K562 (cell line): ENCODE measurements at regions not wholly inside any gene's neighbourhood (a gene's known extent, or its start where the extent isn't known, plus 50 kb on each side); places are given as distances from the start of the nearest gene placed in this dataset.
A peak's percentile ranks its signal among the peaks of the same experiment; 100 is the strongest.

ENCODE experiments used
- CBX2 ChIP-seq: fragments of 200-600 bp; sonication (generic); IDR thresholded peaks from one replicate; pipeline ENCODE4 v1.6.1; 2012; ENCODE audit warnings: mild to moderate bottlenecking, low read length, inconsistent platforms; ENCODE audit not compliant: insufficient read depth, poor library complexity, severe bottlenecking
- CREB1 ChIP-seq, 2 experiments: sonication (generic) in 1 of 2; formaldehyde crosslinking in 1 of 2; IDR thresholded peaks; 2 replicates each; pipeline versions ENCODE4 v1.6.1 to v1.8.0; 2012 to 2022; ENCODE audit warnings: inconsistent platforms in 1 of 2, mild to moderate bottlenecking in 1 of 2, missing genetic modification reagents in 1 of 2, moderate library complexity in 1 of 2
- CXXC5 ChIP-seq: fragments of 250-450 bp; sonication (Bioruptor Pico); IDR thresholded peaks from 2 replicates; pipeline ENCODE4 v1.8.0; 2022; ENCODE audit warnings: inconsistent platforms, mild to moderate bottlenecking, moderate library complexity
- E2F1 ChIP-seq: sonication (generic); formaldehyde crosslinking; IDR thresholded peaks from 2 replicates; pipeline ENCODE4 v1.8.1; 2023; ENCODE audit warnings: mild to moderate bottlenecking, missing genetic modification reagents, moderate library complexity
- FOXJ3 ChIP-seq: sonication (generic); formaldehyde crosslinking; IDR thresholded peaks from 2 replicates; pipeline ENCODE4 v1.4.0; 2020; ENCODE audit warnings: mild to moderate bottlenecking, missing genetic modification reagents
- GABPB1 ChIP-seq: sonication (generic); formaldehyde crosslinking; IDR thresholded peaks from 2 replicates; pipeline ENCODE4 v1.8.0; 2022; ENCODE audit warnings: mild to moderate bottlenecking, missing genetic modification reagents
- GATAD2A ChIP-seq: fragments of 450-650 bp; IDR thresholded peaks from 2 replicates; pipeline ENCODE4 v1.6.1; 2017
- HDAC1 ChIP-seq, 2 experiments: fragments of 450-650 bp; IDR thresholded peaks; 2 replicates each; pipeline ENCODE4 v1.6.1; 2016 to 2017; ENCODE audit warnings: inconsistent platforms in 1 of 2, mild to moderate bottlenecking in 1 of 2, moderate library complexity in 1 of 2
- KLF10 ChIP-seq: fragments of 250-450 bp; sonication (Bioruptor Pico); IDR thresholded peaks from 2 replicates; pipeline ENCODE4 v1.6.1; 2021; ENCODE audit warnings: matching md5 sums
- LEF1 ChIP-seq: fragments of 450-650 bp; IDR thresholded peaks from 2 replicates; pipeline ENCODE4 v1.6.1; 2016; ENCODE audit warnings: mild to moderate bottlenecking
- MYNN ChIP-seq, 2 experiments: sonication (generic); formaldehyde crosslinking in 1 of 2; IDR thresholded peaks; 2 replicates each; pipeline versions ENCODE4 v1.5.0 to v1.6.1; 2016 to 2020; ENCODE audit warnings: antibody characterized with exemption in 1 of 2, missing genetic modification reagents in 1 of 2
- NR3C1 ChIP-seq: sonication (generic); formaldehyde crosslinking; IDR thresholded peaks from 2 replicates; pipeline ENCODE4 v1.8.1; 2022; ENCODE audit warnings: missing genetic modification reagents
- POLR2AphosphoS5 ChIP-seq: IDR thresholded peaks from 2 replicates; pipeline ENCODE4 v1.6.1; 2011; ENCODE audit warnings: mild to moderate bottlenecking, low read depth, low read length, moderate library complexity; ENCODE audit not compliant: control insufficient read depth, insufficient read depth
- PRDM10 ChIP-seq: fragments of 450-650 bp; IDR thresholded peaks from 2 replicates; pipeline ENCODE4 v1.6.1; 2018; ENCODE audit not compliant: partially characterized antibody
- PTBP1 ChIP-seq: fragments of 200-400 bp; formaldehyde crosslinking; IDR thresholded peaks from 2 replicates; pipeline ENCODE4 v1.6.1; 2017; ENCODE audit warnings: low read depth, low read length
- RCOR1 ChIP-seq, 2 experiments: IDR thresholded peaks; 2 replicates each; pipeline ENCODE4 v1.6.1; 2012; ENCODE audit warnings: low read depth in 2 of 2, low read length in 2 of 2, borderline replicate concordance in 1 of 2, improper control_type of control experiment in 1 of 2
- RNF2 ChIP-seq: sonication (generic); IDR thresholded peaks from 2 replicates; pipeline ENCODE4 v1.6.1; 2016
- SMARCE1 ChIP-seq: fragments of 450-650 bp; IDR thresholded peaks from 2 replicates; pipeline ENCODE4 v1.7.1; 2016; ENCODE audit warnings: mild to moderate bottlenecking
- TAL1 ChIP-seq: fragments of 450-650 bp; IDR thresholded peaks from 2 replicates; pipeline ENCODE4 v1.6.1; 2016; ENCODE audit warnings: mild to moderate bottlenecking
- TCF7 ChIP-seq: sonication (generic); IDR thresholded peaks from 2 replicates; pipeline ENCODE4 v1.6.1; 2016; ENCODE audit warnings: antibody characterized with exemption, borderline replicate concordance
- ZFX ChIP-seq: sonication (generic); formaldehyde crosslinking; IDR thresholded peaks from 2 replicates; pipeline ENCODE4 v1.8.0; 2022; ENCODE audit warnings: mild to moderate bottlenecking, missing genetic modification reagents, moderate library complexity
- ZKSCAN8 ChIP-seq: fragments of 200-800 bp; sonication (Bioruptor generic); IDR thresholded peaks from 2 replicates; pipeline ENCODE4 v1.6.1; 2016; ENCODE audit warnings: missing genetic modification characterization, missing compliant biosample characterization
- ZNF175 ChIP-seq: fragments of 200-800 bp; sonication (Bioruptor generic); IDR thresholded peaks from 2 replicates; pipeline ENCODE4 v1.6.1; 2016; ENCODE audit warnings: low read depth, mild to moderate bottlenecking, missing genetic modification characterization, missing compliant biosample characterization
- ZNF41 ChIP-seq: fragments of 250-450 bp; sonication (Bioruptor Pico); conservative IDR thresholded peaks from 2 replicates; pipeline ENCODE4 v1.4.0; 2020; ENCODE audit warnings: mild to moderate bottlenecking
- TF ChIP-seq, protein P1 (sequence below): fragments of 450-650 bp; IDR thresholded peaks from 2 replicates; pipeline ENCODE4 v1.6.1; 2017; ENCODE audit warnings: mild to moderate bottlenecking, moderate library complexity

DNA sequence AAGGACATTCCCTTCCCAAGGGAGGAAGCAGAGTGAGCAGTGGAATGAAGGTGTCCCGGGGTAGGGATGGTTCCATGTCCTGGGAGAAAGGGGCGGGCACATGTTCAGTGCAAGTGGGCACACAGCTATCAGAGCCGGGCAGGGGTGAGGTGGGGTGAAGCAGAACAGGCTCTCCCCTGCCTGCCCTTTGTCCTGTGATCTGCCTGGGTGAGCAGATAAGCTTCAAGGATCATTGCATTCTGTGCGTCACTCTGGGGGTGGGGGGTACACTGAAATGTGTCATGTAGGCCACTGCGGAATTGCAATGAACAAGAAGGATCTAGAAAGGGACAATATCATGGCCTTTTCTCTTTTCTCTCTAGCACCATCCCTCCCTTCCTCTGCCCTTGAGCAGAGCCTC is 61.7 kb upstream of the SHB start (continued):
- TF ChIP-seq NR3C1 (CRISPR knock-in tag), result no peak
- peak; percentile 57; the same call in 1 of the 2 replicates for TF ChIP-seq ZNF175
- peak; percentile 24; the same call in 1 of the 2 replicates for TF ChIP-seq POLR2AphosphoS5
- TF ChIP-seq FOXJ3 (CRISPR knock-in tag), result no peak
- no peak for TF ChIP-seq PTBP1
- TF ChIP-seq RNF2, result peak; percentile 43; the same call in 1 of the 2 replicates
- TF ChIP-seq HDAC1 (IDR thresholded peaks at IDR 0.05), result peak in 1 of 2 experiments; percentile 63; a peak in 2 of 4 replicates
- TF ChIP-seq CREB1 (IDR thresholded peaks at IDR 0.05), result no peak
- TF ChIP-seq CREB1 (CRISPR knock-in tag; IDR thresholded peaks at IDR 0.05), result peak; percentile 59; the same call in 1 of the 2 replicates
- peak; percentile 88 for TF ChIP-seq SMARCE1
- no peak for TF ChIP-seq GATAD2A
- TF ChIP-seq CXXC5 (CRISPR knock-in tag), result peak; percentile 22; the same call in 1 of the 2 replicates
- TF ChIP-seq TAL1, result peak; percentile 73
- peak; percentile 35 for TF ChIP-seq ZFX (CRISPR knock-in tag)
- TF ChIP-seq LEF1, result no peak
- TF ChIP-seq, protein P1, sequence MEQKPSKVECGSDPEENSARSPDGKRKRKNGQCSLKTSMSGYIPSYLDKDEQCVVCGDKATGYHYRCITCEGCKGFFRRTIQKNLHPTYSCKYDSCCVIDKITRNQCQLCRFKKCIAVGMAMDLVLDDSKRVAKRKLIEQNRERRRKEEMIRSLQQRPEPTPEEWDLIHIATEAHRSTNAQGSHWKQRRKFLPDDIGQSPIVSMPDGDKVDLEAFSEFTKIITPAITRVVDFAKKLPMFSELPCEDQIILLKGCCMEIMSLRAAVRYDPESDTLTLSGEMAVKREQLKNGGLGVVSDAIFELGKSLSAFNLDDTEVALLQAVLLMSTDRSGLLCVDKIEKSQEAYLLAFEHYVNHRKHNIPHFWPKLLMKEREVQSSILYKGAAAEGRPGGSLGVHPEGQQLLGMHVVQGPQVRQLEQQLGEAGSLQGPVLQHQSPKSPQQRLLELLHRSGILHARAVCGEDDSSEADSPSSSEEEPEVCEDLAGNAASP, result 0 out of 2 replicates have a peak, but pooled peaks have one; percentile 39
- TF ChIP-seq GABPB1 (CRISPR knock-in tag), result 0 out of 2 replicates have a peak, but pooled peaks have one; percentile 20
- peak; percentile 60; the same call in 1 of the 2 replicates for TF ChIP-seq ZKSCAN8
- TF ChIP-seq RCOR1 (IDR thresholded peaks at IDR 0.05; ENCODE audit: borderline replicate concordance in 1 of 2, low read depth in 2 of 2, low read length in 2 of 2), result peak in 1 of 2 experiments; percentile 68; a peak in 1 of 4 replicates
- TF ChIP-seq ZNF41, result no peak
- no peak for TF ChIP-seq KLF10
- TF ChIP-seq PRDM10, result peak; percentile 73
- no peak for TF ChIP-seq TCF7
- no peak for TF ChIP-seq CBX2
- TF ChIP-seq E2F1 (CRISPR knock-in tag), result no peak
- TF ChIP-seq MYNN (IDR thresholded peaks at IDR 0.05), result peak; percentile 82
- no peak for TF ChIP-seq MYNN (CRISPR knock-in tag; IDR thresholded peaks at IDR 0.05)
